K562 (cell line): ENCODE measurements at regions not wholly inside any gene's neighbourhood (a gene's known extent, or its start where the extent isn't known, plus 50 kb on each side); places are given as distances from the start of the nearest gene placed in this dataset.

Experiments
- ASH1L ChIP-seq: fragments of 450-650 bp; IDR thresholded peaks from 2 replicates; pipeline ENCODE4 v1.6.1; 2018; ENCODE audit warnings: borderline replicate concordance, mild to moderate bottlenecking, low read depth; ENCODE audit not compliant: partially characterized antibody
- FOXJ2 ChIP-seq: fragments of 200-800 bp; sonication (Bioruptor generic); IDR thresholded peaks from 2 replicates; pipeline ENCODE4 v1.6.1; 2016; ENCODE audit warnings: missing genetic modification characterization, missing compliant biosample characterization
- GABPA ChIP-seq: fragments of 200-800 bp; sonication (Bioruptor generic); conservative IDR thresholded peaks from 2 replicates; pipeline ENCODE4 v1.6.1; 2016; ENCODE audit warnings: low read depth, missing genetic modification characterization, missing compliant biosample characterization
- HDAC1 ChIP-seq, 2 experiments: fragments of 450-650 bp; IDR thresholded peaks; 2 replicates each; pipeline ENCODE4 v1.6.1; 2016 to 2017; ENCODE audit warnings: inconsistent platforms in 1 of 2, mild to moderate bottlenecking in 1 of 2, moderate library complexity in 1 of 2
- MBD2 ChIP-seq: sonication (generic); IDR thresholded peaks from 2 replicates; pipeline ENCODE4 v1.6.1; 2016; ENCODE audit warnings: low read depth, borderline replicate concordance
- MYC ChIP-seq, 2 experiments: fragments of 250-450 bp in 1 of 2; sonication (Bioruptor Pico) in 1 of 2; IDR thresholded peaks; 2 replicates each; pipeline versions ENCODE4 v1.5.1 to v1.6.1; 2012 to 2021; ENCODE audit warnings: low read depth in 2 of 2, borderline replicate concordance in 1 of 2, improper control_type of control experiment in 1 of 2, low read length in 1 of 2, mild to moderate bottlenecking in 1 of 2, moderate library complexity in 1 of 2
- NFATC3 ChIP-seq: fragments of 450-650 bp; IDR thresholded peaks from 2 replicates; pipeline ENCODE4 v1.6.1; 2017; ENCODE audit warnings: mild to moderate bottlenecking
- NFYB ChIP-seq: IDR thresholded peaks from 2 replicates; pipeline ENCODE4 v1.6.1; 2011; ENCODE audit warnings: mild to moderate bottlenecking, moderate library complexity; ENCODE audit not compliant: insufficient read length; ENCODE audit errors: extremely low read depth
- POLR2G ChIP-seq: fragments of 200-400 bp; formaldehyde crosslinking; IDR thresholded peaks from 2 replicates; pipeline ENCODE4 v1.6.1; 2017; ENCODE audit warnings: low read depth, mild to moderate bottlenecking, antibody characterized with exemption, low read length, moderate library complexity
- STAT5A ChIP-seq: IDR thresholded peaks from 2 replicates; pipeline ENCODE4 v1.6.1; 2012; ENCODE audit warnings: low read length, inconsistent platforms, borderline replicate concordance
- TAF9B ChIP-seq: fragments of 450-650 bp; IDR thresholded peaks from 2 replicates; pipeline ENCODE4 v1.6.1; 2018; ENCODE audit warnings: mild to moderate bottlenecking; ENCODE audit not compliant: partially characterized antibody
- TEAD1 ChIP-seq, 2 experiments: fragments of 450-650 bp in 1 of 2; sonication (generic) in 1 of 2; formaldehyde crosslinking; IDR thresholded peaks; 2 replicates each; pipeline versions ENCODE4 v1.4.0 to v1.8.0; 2020 to 2022; ENCODE audit warnings: mild to moderate bottlenecking in 2 of 2, missing genetic modification reagents in 1 of 2
- TEAD4 ChIP-seq, 2 experiments: sonication (generic) in 1 of 2; formaldehyde crosslinking in 1 of 2; IDR thresholded peaks; 2 replicates each; pipeline versions ENCODE4 v1.6.1 to v1.8.0; 2012 to 2022; ENCODE audit warnings: borderline replicate concordance in 1 of 2, inconsistent platforms in 1 of 2, low read length in 1 of 2, mild to moderate bottlenecking in 1 of 2, missing genetic modification reagents in 1 of 2
- U2AF2 ChIP-seq: fragments of 200-400 bp; formaldehyde crosslinking; optimal IDR thresholded peaks from 2 replicates; pipeline ENCODE3; 2017; ENCODE audit warnings: low read depth, mild to moderate bottlenecking, low read length
- ZBTB7A ChIP-seq: IDR thresholded peaks from 2 replicates; pipeline ENCODE4 v1.6.1; 2011; ENCODE audit warnings: low read depth, mild to moderate bottlenecking, low read length, moderate library complexity, borderline replicate concordance; ENCODE audit not compliant: control insufficient read depth
- ZNF197 ChIP-seq: fragments of 200-800 bp; sonication (Bioruptor generic); IDR thresholded peaks from 2 replicates; pipeline ENCODE4 v1.6.1; 2016; ENCODE audit warnings: low read depth, missing genetic modification characterization, missing compliant biosample characterization
- ZNF3 ChIP-seq: fragments of 250-450 bp; sonication (Bioruptor Pico); IDR thresholded peaks from 2 replicates; pipeline ENCODE4 v1.5.0; 2021; ENCODE audit warnings: mild to moderate bottlenecking, moderate library complexity
- ZNF436 ChIP-seq: fragments of 250-450, 450-650 bp; sonication (Bioruptor Pico); formaldehyde crosslinking; IDR thresholded peaks from 2 replicates; pipeline ENCODE4 v1.7.0; 2020; ENCODE audit warnings: mild to moderate bottlenecking
- ZNF717 ChIP-seq: fragments of 250-450 bp; sonication (Bioruptor Pico); IDR thresholded peaks from 2 replicates; pipeline ENCODE4 v1.5.0; 2021
- TF ChIP-seq, protein P1 (sequence below): sonication (generic); formaldehyde crosslinking; IDR thresholded peaks from 2 replicates; pipeline ENCODE4 v1.8.1; 2022; ENCODE audit warnings: missing genetic modification reagents
- TF ChIP-seq, protein P2 (sequence below): sonication (generic); formaldehyde crosslinking; IDR thresholded peaks from 2 replicates; pipeline ENCODE4 v1.4.0; 2020; ENCODE audit warnings: mild to moderate bottlenecking, missing genetic modification reagents
- TF ChIP-seq, protein P3 (sequence below): fragments of 450-650 bp; formaldehyde crosslinking; IDR thresholded peaks from 2 replicates; pipeline ENCODE4 v1.4.0; 2020; ENCODE audit warnings: mild to moderate bottlenecking, mixed read lengths

DNA sequence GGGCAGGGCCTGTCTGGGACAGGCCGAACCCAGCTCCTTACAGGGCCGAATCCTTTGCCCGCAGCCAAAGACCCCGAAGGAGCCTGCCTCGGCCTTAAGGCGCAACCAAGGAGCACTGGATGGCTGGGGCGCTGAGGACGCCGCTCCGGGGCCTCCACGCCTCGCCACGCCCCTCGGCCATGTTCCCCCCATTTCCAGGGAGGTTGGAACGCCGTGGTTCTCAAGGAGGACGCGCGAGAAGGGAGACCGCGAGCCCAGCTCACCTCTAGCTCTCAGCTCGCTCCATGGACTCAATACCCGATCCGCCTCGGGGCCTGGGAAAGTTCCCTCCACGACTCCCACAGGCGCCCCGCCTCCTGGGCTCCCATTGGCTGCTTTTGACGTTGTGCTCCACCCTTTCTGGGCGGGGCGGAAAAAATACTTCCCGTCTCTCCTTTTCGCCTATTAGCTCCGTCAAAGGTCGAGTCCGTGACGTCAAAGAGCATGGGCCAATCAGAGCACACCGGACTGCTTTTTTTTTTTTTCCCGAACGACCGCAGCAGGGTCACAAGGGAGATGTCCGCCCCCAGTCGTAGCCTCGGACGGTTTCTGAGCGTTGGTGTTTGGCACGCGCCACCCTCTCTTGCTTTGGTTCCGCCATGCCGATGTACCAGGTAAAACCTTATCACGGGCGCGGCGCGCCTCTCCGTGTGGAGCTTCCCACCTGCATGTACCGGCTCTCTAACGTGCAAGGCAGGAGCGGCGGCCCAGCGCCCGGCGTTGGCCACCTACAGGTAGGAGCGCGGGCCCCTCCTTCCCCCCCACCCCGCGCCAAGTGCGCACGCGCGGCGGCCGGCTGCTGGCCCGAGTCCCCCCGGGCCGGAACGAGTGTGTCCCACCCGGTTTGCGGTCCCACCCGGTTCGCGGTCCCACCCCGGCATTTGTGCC lies 305.7 kb downstream of the TYW1 start (continued):
- TF ChIP-seq, protein P1, sequence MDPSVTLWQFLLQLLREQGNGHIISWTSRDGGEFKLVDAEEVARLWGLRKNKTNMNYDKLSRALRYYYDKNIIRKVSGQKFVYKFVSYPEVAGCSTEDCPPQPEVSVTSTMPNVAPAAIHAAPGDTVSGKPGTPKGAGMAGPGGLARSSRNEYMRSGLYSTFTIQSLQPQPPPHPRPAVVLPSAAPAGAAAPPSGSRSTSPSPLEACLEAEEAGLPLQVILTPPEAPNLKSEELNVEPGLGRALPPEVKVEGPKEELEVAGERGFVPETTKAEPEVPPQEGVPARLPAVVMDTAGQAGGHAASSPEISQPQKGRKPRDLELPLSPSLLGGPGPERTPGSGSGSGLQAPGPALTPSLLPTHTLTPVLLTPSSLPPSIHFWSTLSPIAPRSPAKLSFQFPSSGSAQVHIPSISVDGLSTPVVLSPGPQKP (CRISPR knock-in tag) = no peak
- TF ChIP-seq GABPA (tag) = peak; percentile 87
- peak; percentile 98 for TF ChIP-seq NFYB
- TF ChIP-seq TEAD1 (CRISPR knock-in tag; IDR thresholded peaks at IDR 0.05) = peak; percentile 64 to 75; a peak in 2 of 4 replicates
- TF ChIP-seq TEAD4 (IDR thresholded peaks at IDR 0.05; ENCODE audit: low read length) = no peak; the same call in 1 of the 2 replicates
- TF ChIP-seq TEAD4 (CRISPR knock-in tag; IDR thresholded peaks at IDR 0.05; ENCODE audit: borderline replicate concordance) = no peak
- TF ChIP-seq ASH1L = peak; percentile 44
- TF ChIP-seq MYC (IDR thresholded peaks at IDR 0.05; ENCODE audit: low read depth, low read length) = peak; percentile 74; the same call in 1 of the 2 replicates
- TF ChIP-seq MYC (CRISPR knock-in tag; IDR thresholded peaks at IDR 0.05; ENCODE audit: borderline replicate concordance, low read depth) = no peak
- TF ChIP-seq ZBTB7A = peak; percentile 94
- TF ChIP-seq, protein P2, sequence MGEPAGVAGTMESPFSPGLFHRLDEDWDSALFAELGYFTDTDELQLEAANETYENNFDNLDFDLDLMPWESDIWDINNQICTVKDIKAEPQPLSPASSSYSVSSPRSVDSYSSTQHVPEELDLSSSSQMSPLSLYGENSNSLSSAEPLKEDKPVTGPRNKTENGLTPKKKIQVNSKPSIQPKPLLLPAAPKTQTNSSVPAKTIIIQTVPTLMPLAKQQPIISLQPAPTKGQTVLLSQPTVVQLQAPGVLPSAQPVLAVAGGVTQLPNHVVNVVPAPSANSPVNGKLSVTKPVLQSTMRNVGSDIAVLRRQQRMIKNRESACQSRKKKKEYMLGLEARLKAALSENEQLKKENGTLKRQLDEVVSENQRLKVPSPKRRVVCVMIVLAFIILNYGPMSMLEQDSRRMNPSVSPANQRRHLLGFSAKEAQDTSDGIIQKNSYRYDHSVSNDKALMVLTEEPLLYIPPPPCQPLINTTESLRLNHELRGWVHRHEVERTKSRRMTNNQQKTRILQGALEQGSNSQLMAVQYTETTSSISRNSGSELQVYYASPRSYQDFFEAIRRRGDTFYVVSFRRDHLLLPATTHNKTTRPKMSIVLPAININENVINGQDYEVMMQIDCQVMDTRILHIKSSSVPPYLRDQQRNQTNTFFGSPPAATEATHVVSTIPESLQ (CRISPR knock-in tag) = no peak; the same call in 1 of the 2 replicates
- TF ChIP-seq NFATC3 = no peak
- TF ChIP-seq U2AF2 = no peak
- 0 out of 2 replicates have a peak, but pooled peaks have one; percentile 58 for TF ChIP-seq MBD2
- no peak for TF ChIP-seq ZNF436 (CRISPR knock-in tag)
- TF ChIP-seq ZNF3 = no peak
- TF ChIP-seq ZNF197 (CRISPR knock-in tag) = no peak
- TF ChIP-seq STAT5A = no peak; the same call in 1 of the 2 replicates
- TF ChIP-seq ZNF717 = no peak
- no peak for TF ChIP-seq FOXJ2
- TF ChIP-seq TAF9B = peak; percentile 91
- TF ChIP-seq, protein P3, sequence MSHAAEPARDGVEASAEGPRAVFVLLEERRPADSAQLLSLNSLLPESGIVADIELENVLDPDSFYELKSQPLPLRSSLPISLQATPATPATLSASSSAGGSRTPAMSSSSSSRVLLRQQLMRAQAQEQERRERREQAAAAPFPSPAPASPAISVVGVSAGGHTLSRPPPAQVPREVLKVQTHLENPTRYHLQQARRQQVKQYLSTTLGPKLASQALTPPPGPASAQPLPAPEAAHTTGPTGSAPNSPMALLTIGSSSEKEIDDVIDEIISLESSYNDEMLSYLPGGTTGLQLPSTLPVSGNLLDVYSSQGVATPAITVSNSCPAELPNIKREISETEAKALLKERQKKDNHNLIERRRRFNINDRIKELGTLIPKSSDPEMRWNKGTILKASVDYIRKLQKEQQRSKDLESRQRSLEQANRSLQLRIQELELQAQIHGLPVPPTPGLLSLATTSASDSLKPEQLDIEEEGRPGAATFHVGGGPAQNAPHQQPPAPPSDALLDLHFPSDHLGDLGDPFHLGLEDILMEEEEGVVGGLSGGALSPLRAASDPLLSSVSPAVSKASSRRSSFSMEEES (CRISPR knock-in tag) = 0 out of 2 replicates have a peak, but pooled peaks have one; percentile 12
- TF ChIP-seq POLR2G = peak; percentile 95
- peak in 1 of 2 experiments; percentile 93; a peak in 2 of 4 replicates for TF ChIP-seq HDAC1 (IDR thresholded peaks at IDR 0.05)
